ENCODE measurements at regions not wholly inside any gene's neighbourhood (a gene's known extent, or its start where the extent isn't known, plus 50 kb on each side); places are given as distances from the start of the nearest gene placed in this dataset.

DNA sequence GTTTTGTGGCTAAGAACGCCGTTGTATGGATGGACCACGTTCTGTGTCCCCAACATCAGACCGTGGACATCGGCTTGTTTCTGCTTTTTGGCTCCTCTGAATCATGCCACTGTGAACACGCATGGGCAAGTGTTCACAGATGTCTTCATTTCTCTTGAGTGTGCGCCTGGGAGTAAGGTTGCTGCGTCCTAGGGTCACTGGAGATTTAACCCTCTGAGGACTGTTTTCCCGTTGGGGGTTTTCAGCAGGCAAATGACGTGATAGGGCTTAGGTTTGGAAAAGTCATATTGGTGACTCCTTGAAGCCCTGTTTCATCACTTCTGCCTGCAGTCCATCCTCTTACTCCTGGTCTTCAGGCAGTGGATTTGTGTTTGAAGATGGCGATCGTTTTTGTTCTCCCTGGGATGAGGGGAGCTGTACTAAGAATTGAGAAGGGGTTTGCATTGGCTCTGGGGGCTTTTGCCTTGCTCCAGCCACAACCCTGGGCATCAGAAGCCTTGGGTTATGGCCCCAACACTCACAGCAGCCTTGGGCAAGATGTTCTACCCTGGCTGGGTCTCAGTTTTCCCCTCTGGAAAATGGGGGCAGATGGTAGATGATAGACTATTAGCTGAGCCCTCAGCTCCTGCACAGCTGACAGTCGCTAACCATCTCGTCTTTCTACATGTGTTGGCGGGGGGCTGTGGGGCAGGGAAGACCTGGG lies 67.2 kb upstream of the CIBAR2 start:
- no peak overlapping the region for H3K4me3 ChIP-seq (ENCODE audit: low read length)
- TF ChIP-seq, protein P1, sequence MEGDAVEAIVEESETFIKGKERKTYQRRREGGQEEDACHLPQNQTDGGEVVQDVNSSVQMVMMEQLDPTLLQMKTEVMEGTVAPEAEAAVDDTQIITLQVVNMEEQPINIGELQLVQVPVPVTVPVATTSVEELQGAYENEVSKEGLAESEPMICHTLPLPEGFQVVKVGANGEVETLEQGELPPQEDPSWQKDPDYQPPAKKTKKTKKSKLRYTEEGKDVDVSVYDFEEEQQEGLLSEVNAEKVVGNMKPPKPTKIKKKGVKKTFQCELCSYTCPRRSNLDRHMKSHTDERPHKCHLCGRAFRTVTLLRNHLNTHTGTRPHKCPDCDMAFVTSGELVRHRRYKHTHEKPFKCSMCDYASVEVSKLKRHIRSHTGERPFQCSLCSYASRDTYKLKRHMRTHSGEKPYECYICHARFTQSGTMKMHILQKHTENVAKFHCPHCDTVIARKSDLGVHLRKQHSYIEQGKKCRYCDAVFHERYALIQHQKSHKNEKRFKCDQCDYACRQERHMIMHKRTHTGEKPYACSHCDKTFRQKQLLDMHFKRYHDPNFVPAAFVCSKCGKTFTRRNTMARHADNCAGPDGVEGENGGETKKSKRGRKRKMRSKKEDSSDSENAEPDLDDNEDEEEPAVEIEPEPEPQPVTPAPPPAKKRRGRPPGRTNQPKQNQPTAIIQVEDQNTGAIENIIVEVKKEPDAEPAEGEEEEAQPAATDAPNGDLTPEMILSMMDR (conservative IDR thresholded peaks at IDR 0.05; ENCODE audit: low read depth, low read length): no peak
- no peak for DNase-seq (ENCODE audit: low read depth)

DNA sequence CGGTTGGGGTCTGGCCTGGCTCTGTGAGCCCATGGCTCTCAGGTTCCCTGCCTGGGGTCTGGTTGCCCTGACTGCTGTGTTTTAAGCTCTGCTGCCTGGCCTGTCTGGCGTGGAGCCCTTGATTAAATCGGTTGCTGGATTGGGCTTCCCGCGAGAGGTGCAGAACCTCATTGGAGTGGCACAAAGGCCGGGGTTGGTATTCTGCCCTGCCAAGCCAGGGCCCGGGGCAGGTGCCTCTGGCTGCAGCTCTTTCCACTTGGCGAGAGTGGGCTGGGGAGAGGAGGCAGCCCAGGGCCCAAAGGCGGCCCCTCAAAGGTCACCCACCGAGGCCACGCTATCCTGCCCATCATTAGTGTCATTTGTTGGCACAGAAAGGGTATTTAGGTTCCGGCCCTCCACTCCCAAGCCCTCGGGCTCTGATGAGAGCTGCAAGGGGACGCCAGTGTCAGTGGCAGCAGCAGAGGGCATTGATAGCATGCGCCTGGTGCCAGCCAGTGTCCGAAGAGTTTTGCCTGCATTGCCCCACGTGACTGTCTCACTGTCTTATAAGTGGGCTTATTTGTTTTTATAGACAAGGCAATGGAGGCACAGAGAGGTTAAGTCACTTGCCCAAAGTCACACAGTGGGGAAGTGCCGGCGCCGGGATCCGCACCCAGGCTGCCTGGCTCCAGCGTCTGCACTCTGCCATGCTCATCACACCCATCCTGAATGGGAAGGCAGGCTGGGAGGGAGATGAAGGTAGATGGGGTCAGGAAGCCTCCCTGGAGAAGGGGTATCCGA lies 68.0 kb upstream of the CIBAR2 start:
- no peak for DNase-seq (ENCODE audit: low read depth)
- TF ChIP-seq, protein P1 (conservative IDR thresholded peaks at IDR 0.05; ENCODE audit: low read depth, low read length): no peak
- no peak overlapping the region for H3K4me3 ChIP-seq (ENCODE audit: low read length)

DNA sequence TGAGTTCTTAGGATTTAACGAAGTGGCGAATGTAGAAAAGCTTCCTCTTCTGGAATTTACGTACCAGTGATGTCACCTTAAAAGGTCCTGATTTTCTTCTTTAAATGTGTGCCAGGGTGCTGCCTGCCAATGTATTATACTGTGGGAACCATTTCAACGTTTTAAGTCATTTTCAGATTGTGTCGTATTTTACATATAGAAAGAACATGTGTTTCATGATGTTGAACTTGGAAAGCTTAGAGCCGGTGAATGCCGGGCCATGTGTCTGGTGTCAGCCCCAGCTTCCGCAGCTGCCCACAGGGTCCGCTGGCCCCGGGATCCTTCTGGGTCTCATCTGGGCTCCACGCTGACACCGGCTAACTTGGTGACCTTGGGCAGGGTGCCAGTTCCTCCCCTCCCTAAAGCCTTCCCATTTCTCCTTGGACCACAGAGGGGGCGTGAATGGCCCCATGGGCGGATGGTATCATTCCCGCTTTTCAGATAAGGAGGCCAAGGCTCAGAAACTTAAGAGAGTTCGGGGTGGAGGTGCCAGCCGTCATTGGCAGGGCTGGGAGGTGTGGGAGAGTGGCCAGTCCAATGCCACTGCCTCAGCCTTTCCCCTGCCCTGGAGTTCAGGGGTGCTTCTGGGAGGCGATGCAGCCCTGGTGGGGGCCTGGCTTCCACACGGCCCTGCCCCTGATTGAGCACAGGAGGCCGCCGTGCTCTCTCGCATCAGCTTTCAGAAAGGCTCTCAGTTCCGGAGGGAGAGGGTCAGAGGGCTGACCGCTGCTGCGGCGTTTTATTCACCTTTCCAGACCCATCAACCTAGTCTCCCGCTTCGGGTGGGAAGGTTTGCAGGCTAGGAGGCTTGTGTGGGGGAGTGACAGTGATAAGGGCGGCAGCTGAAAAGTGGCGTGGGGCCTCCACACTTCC lies 68.8 kb upstream of the CIBAR2 start:
- DNase-seq (ENCODE audit: low read depth): no peak
- no peak overlapping the region for H3K4me3 ChIP-seq (ENCODE audit: low read length)
- TF ChIP-seq, protein P1 (conservative IDR thresholded peaks at IDR 0.05; ENCODE audit: low read depth, low read length): no peak

DNA sequence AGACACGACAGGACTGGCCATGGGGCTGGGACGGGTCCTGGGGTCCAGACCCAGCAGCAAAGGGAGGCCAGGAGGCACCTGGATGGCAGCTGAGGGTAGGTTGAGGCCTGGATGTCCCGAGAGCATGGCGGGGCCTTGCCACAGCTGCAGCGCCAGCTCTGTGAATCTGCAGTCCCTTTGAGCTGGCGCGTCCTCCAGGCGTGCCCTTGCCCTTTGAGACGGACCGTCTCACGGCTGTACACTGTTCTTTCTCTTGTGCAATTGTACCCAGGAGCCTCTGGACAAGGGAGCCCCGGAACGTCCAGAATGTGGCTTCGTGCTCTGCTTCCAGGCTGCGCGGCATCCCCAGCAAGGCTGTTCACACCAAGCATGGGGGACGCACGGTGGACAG lies 69.5 kb upstream of the CIBAR2 start:
- TF ChIP-seq, protein P1 (conservative IDR thresholded peaks at IDR 0.05; ENCODE audit: low read depth, low read length): no peak
- no peak overlapping the region for H3K4me3 ChIP-seq (ENCODE audit: low read length)
- no peak for DNase-seq (ENCODE audit: low read depth)

DNA sequence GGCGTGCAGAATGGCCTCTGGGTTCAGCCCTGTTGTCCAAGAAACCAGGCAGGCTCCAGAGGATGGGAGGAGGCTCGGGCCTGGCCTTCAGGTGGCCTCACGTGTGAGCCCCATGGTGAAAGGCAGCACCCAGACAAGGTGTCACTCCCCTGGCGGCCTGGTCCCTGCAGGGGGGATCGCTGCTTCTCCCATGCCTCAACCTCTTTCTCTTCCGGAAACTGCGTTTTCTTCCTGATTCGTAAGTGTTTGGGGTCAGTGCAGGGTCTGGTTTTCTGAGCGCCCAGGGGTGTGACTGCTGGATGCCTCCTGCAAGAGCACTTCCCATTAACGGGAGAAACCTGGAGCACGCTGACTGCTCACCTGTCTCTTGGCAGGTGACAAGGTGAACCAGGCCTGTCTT lies 70.0 kb upstream of the CIBAR2 start:
- H3K4me3 ChIP-seq (ENCODE audit: low read length): no peak overlapping the region
- TF ChIP-seq, protein P1 (conservative IDR thresholded peaks at IDR 0.05; ENCODE audit: low read depth, low read length): no peak
- no peak for DNase-seq (ENCODE audit: low read depth)

DNA sequence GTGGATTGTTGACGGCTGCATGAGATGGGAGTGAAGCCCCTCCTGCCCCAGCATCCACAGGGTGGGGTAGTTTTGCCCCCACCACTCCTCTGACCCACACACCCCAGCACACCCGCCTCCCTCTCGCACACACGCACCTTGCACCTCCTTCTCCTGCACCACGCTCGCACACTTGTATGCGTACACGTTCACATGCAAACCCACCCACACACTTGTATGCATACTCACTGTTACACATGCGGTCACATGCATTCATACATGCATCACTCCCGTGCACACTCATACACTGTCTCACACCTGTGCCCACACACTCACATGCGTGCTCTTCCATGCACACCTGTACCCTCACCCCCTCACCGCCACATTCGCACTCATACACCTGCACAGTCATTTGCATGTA lies 70.5 kb upstream of the CIBAR2 start:
- no peak overlapping the region for H3K4me3 ChIP-seq (ENCODE audit: low read length)
- DNase-seq (ENCODE audit: low read depth): no peak
- TF ChIP-seq, protein P1 (conservative IDR thresholded peaks at IDR 0.05; ENCODE audit: low read depth, low read length): no peak
